Loucy (cell line): ENCODE measurements at regions not wholly inside any gene's neighbourhood (a gene's known extent, or its start where the extent isn't known, plus 50 kb on each side); places are given as distances from the start of the nearest gene placed in this dataset.

ENCODE experiments used
- CTCF ChIP-seq: fragments of 200-600 bp; sonication (generic); conservative IDR thresholded peaks from 2 replicates; pipeline ENCODE4 v1.5.1; 2014; ENCODE audit warnings: mild to moderate bottlenecking, antibody characterized with exemption, low read length
- EZH2phosphoT487 ChIP-seq: fragments of 200-600 bp; IDR thresholded peaks from 2 replicates; pipeline ENCODE4 v1.6.1; 2018; ENCODE audit warnings: antibody characterized with exemption, mild to moderate bottlenecking, moderate library complexity, borderline replicate concordance

GRCh38 chrX:25433307-25433706 is 417.5 kb upstream of the ARX start:
- no peak for TF ChIP-seq CTCF
- no peak for TF ChIP-seq EZH2phosphoT487
